Activated B cell treated with CpG ODN at 0.5 μM for 24 hours (primary cell): ENCODE measurements at regions not wholly inside any gene's neighbourhood (a gene's known extent, or its start where the extent isn't known, plus 50 kb on each side); places are given as distances from the start of the nearest gene placed in this dataset.

Experiments used
- ATAC-seq: fragments of 200-7000 bp; cut with Tn5 transposase; one replicate; pipeline ENCODE4 v1.10.0; 2021; ENCODE audit warnings: low read depth, mild to moderate bottlenecking, moderate library complexity
- CTCF ChIA-PET: fragments of 350-600 bp; sonication (Branson Sonifier 250); formaldehyde crosslinking; loops from one replicate; lab custom pipeline; 2021; ENCODE audit warnings: antibody characterized with exemption; lab: Charles Lee
- POLR2A ChIA-PET: fragments of 350-600 bp; sonication (Branson Sonifier 250); formaldehyde crosslinking; loops from one replicate; lab custom pipeline; 2021; ENCODE audit warnings: antibody characterized with exemption; lab: Charles Lee
- DNase-seq: peaks from one replicate; pipeline ENCODE4 v3.0.0; 2022
- H3K27ac Mint-ChIP-seq: one replicate; pipeline ENCODE4 v1.8.0; 2020; ENCODE audit warnings: mixed read lengths
- H3K27me3 Mint-ChIP-seq: one replicate; pipeline ENCODE4 v1.8.0; 2021; ENCODE audit warnings: mixed read lengths
- H3K36me3 Mint-ChIP-seq: one replicate; pipeline ENCODE4 v1.8.0; 2021; ENCODE audit warnings: low read depth, mixed read lengths
- H3K4me1 Mint-ChIP-seq: one replicate; pipeline ENCODE4 v1.8.0; 2021; ENCODE audit warnings: mixed read lengths
- H3K4me3 Mint-ChIP-seq: one replicate; pipeline ENCODE4 v1.8.0; 2020; ENCODE audit warnings: mild to moderate bottlenecking, mixed read lengths
- H3K9me3 Mint-ChIP-seq: one replicate; pipeline ENCODE4 v1.8.0; 2020; ENCODE audit warnings: mixed read lengths
- intact Hi-C: fragments of 100-400 bp; cut with micrococcal nuclease; formaldehyde crosslinking; loops from one replicate; pipeline ENCODE4 v1.15.1; 2024
- TF ChIP-seq, protein P1 (sequence below): fragments of 200-600 bp; IDR thresholded peaks from one replicate; pipeline ENCODE4 v1.8.0; 2022; ENCODE audit warnings: antibody characterized with exemption, mild to moderate bottlenecking

DNA sequence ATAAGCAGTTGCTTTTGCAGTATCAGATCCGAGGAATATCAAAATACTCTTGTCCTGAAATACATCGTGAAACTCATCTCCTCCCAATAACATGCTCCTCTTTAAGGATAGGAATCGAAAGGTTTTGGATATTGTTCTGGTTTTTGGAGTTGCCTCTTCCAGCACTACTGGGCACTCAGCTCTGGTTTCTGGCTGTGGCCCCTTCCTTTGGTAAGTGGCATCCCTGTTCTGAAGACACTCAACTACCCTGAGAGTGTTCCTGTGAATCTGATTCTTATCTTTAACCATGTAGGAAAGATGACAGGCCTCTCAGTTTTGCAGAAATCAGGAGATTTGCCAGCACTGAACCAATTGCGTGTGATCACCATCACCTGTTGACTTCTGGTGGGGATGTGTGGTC is 327.5 kb upstream of the TBL1XR1 start:
- ATAC-seq, result no peak
- CTCF ChIA-PET, result no interaction called here
- DNase-seq, result no peak
- Mint-ChIP-seq H3K27me3 (no peaks in the 10 kb centered on the region), H3K4me1 (peaks cover 2% of the 10 kb centered on the region), H3K36me3 (no peaks in the 10 kb centered on the region), H3K27ac (no peak overlapping the region), H3K4me3 (no peak overlapping the region), H3K9me3 (peaks cover 3% of the 10 kb centered on the region)
- POLR2A ChIA-PET, result no interaction called here
- TF ChIP-seq, protein P1, sequence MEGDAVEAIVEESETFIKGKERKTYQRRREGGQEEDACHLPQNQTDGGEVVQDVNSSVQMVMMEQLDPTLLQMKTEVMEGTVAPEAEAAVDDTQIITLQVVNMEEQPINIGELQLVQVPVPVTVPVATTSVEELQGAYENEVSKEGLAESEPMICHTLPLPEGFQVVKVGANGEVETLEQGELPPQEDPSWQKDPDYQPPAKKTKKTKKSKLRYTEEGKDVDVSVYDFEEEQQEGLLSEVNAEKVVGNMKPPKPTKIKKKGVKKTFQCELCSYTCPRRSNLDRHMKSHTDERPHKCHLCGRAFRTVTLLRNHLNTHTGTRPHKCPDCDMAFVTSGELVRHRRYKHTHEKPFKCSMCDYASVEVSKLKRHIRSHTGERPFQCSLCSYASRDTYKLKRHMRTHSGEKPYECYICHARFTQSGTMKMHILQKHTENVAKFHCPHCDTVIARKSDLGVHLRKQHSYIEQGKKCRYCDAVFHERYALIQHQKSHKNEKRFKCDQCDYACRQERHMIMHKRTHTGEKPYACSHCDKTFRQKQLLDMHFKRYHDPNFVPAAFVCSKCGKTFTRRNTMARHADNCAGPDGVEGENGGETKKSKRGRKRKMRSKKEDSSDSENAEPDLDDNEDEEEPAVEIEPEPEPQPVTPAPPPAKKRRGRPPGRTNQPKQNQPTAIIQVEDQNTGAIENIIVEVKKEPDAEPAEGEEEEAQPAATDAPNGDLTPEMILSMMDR, result no peak
- intact Hi-C loops, result no loop called here

DNA sequence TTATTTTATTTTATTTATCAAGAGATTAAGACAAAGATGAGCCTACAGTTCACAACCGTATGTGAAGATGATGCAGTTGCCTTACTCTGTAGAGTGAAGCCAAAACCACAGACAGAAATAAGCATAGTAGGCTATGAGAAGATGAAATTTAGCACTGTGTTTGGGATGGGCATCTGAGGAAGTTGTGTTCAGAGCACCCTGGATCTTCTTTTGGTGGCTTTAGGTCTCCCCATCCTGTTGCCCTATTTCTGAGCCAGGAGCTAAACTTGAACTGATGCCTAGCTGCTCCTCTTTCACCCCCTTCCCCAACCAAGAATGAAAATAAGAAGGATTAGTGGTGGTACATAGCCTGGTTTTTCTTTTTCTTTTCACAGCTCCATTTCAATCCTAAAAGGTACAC is 328.1 kb upstream of the TBL1XR1 start:
- peaks cover 3% of the 10 kb centered on the region for H3K9me3 Mint-ChIP-seq

DNA sequence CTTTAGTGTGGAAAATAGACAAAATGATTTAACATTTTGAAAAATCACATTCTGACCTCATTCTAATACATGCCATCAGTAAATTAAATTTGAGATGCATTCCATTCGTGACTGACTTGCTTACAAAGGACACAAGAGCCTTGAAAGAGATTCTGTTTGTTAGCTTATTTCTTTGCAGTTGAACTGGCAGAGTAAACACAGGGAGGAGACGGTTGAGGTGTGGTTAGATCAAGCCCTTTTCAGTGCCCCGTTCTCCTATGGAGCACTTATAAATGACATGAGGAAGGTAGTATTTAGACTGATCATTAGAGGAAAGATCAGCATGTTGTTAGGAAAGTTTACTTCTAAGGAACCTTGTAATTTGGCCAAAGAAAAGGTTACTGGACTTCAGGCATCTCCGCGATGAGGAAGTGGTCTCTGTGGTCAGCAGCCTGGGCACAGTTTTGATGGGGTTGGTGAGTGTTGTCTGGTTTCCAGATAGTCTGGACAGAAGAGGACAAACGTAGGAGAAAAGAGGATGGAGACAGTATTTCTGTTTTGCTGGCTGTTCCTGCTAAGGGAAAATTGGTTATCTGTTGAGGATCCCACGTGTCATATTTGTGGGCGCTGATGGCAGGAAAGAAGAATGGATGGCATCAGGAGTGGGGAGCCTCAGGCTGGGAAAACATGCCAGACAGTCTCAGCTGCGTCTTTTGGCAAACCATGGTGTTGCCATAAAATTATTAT is 328.9 kb upstream of the TBL1XR1 start:
- ChIA-PET POLR2A (no interaction called here), CTCF (no interaction called here)
- Mint-ChIP-seq H3K4me1 (peaks cover 2% of the 10 kb centered on the region), H3K27ac (no peak overlapping the region), H3K9me3 (peaks cover 3% of the 10 kb centered on the region), H3K4me3 (no peak overlapping the region), H3K27me3 (no peaks in the 10 kb centered on the region), H3K36me3 (no peaks in the 10 kb centered on the region)
- TF ChIP-seq, protein P1, result no peak
- ATAC-seq (no peak), DNase-seq (no peak)
- intact Hi-C loops, result no loop called here

More for the DNA sequence above, 328.1 kb upstream of the TBL1XR1 start:
- no peaks in the 10 kb centered on the region for H3K27me3 Mint-ChIP-seq
- TF ChIP-seq, protein P1, result no peak
- POLR2A ChIA-PET, result no interaction called here
- CTCF ChIA-PET, result no interaction called here
- peaks cover 2% of the 10 kb centered on the region for H3K4me1 Mint-ChIP-seq
- H3K4me3 Mint-ChIP-seq, result no peak overlapping the region
- intact Hi-C loops, result no loop called here
- no peak for DNase-seq
- ATAC-seq, result no peak
- no peak overlapping the region for H3K27ac Mint-ChIP-seq
- H3K36me3 Mint-ChIP-seq, result no peaks in the 10 kb centered on the region

DNA sequence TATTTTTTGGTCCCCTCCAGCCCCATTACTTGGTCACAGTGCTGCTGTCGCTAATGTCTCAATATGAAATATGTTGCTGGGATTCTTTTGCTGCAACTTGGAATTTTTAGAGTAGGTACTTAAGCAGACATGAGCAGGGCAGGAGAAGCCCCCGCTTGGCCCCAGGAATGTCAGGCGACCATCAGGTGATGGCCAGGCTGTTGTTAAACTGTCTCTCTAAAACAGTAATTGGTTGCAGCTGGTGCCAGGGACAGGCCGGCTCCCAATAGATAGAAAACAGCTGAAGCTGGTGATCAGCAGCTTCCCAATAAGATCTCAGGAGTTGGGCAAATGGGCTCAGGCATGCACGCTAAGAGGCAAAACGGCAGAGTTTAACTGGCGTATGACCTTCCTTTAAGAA is 329.9 kb upstream of the TBL1XR1 start:
- H3K36me3 Mint-ChIP-seq, result no peaks in the 10 kb centered on the region
- H3K4me1 Mint-ChIP-seq, result peaks cover 2% of the 10 kb centered on the region
- H3K4me3 Mint-ChIP-seq, result no peak overlapping the region
- DNase-seq, result no peak
- intact Hi-C loops, result no loop called here
- H3K27ac Mint-ChIP-seq, result no peak overlapping the region
- H3K9me3 Mint-ChIP-seq, result peaks cover 3% of the 10 kb centered on the region
- ChIA-PET POLR2A (no interaction called here), CTCF (no interaction called here)
- ATAC-seq, result no peak
- no peaks in the 10 kb centered on the region for H3K27me3 Mint-ChIP-seq
- TF ChIP-seq, protein P1, result no peak

DNA sequence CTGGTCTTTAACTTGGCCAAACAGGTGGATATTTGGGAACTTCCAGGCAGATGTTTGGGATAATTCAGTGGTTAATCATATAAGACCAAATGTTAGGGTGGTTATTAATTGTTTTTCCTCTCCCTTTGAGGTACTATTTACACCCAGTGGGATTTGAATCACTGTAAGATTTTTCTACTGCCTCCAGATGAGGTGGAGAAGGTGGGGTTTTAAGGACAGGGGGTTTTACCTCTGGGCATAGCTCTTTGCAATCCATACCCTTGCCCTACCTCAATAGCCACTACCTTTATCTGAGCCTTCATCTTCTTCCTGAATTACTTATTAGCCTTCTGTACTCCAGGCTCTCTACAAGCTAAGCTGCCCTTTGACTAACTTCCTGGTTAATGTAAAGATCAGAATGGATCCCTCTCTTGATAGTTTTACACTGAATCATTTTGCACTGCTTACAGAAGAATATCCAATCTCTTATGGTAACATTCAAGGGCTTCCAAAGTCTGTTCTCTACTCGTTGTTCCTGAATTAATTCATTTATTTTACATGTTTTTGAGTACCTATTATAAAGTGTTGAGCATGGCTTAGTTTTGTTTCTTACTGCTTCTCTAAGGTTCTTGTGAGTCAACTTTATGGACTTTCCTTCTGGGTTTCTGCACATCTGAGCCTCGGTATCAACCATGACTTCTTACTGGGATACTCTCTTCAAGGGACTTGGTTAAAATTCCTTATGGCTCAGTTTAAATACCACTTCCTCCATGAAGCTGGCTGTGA is 331.2 kb upstream of the TBL1XR1 start:
- no peaks in the 10 kb centered on the region for H3K36me3 Mint-ChIP-seq
- no peak for ATAC-seq
- ChIA-PET CTCF (no interaction called here), POLR2A (interaction anchor here (1.3 kb wide), 1 partner anchor 190 kb away, joined by 3 read pairs; no protein-coding TSS in a partner anchor)
- no peak overlapping the region for H3K4me3 Mint-ChIP-seq
- no peak for DNase-seq
- peaks cover 2% of the 10 kb centered on the region for H3K4me1 Mint-ChIP-seq
- H3K27ac Mint-ChIP-seq, result no peak overlapping the region
- H3K9me3 Mint-ChIP-seq, result peaks cover 3% of the 10 kb centered on the region
- TF ChIP-seq, protein P1, result no peak
- H3K27me3 Mint-ChIP-seq, result no peaks in the 10 kb centered on the region
- intact Hi-C loops, result no loop called here
